Vagina (tissue), 2 donors: ENCODE measurements at regions not wholly inside any gene's neighbourhood (a gene's known extent, or its start where the extent isn't known, plus 50 kb on each side); places are given as distances from the start of the nearest gene placed in this dataset.

Experiments used
- DNase-seq, 2 donors: peaks; one replicate each; pipeline ENCODE4 v3.0.0-alpha.2; 2017; ENCODE audit errors: extremely low spot score in 2 of 2
- H3K27ac ChIP-seq: fragments of 200-600 bp; sonication (generic); one replicate; pipeline ENCODE4 v1.5.1; 2019
- H3K27me3 ChIP-seq: fragments of 200-600 bp; sonication (generic); one replicate; pipeline ENCODE4 v1.5.1; 2019
- H3K36me3 ChIP-seq, 2 donors: fragments of 200-600 bp; sonication (generic); one replicate each; pipeline ENCODE4 v1.5.1; 2017 to 2019
- H3K4me1 ChIP-seq: fragments of 200-600 bp; sonication (generic); one replicate; pipeline ENCODE4 v1.5.1; 2019
- H3K4me3 ChIP-seq, 2 donors: fragments of 200-600 bp; sonication (generic); 1 replicate in 1 of 2; 2 replicates in 1 of 2; pipeline ENCODE4 v1.5.1; 2016 to 2019
- H3K9me3 ChIP-seq: fragments of 200-600 bp; sonication (generic); one replicate; pipeline ENCODE4 v1.5.1; 2019
- CTCF ChIP-seq, 3 experiments: fragments of 450-650 bp in 2 of 3; fragments of 200-600 bp in 1 of 3; sonication (generic) in 1 of 3; IDR thresholded peaks; one replicate each; pipeline ENCODE4 v1.5.1; 2017 to 2019; ENCODE audit warnings: antibody characterized with exemption in 3 of 3, mild to moderate bottlenecking in 2 of 3, moderate library complexity in 2 of 3
- POLR2A ChIP-seq, 2 donors: fragments of 450-650 bp; IDR thresholded peaks; one replicate each; pipeline ENCODE4 v1.6.1; 2017; ENCODE audit warnings: antibody characterized with exemption in 2 of 2, mild to moderate bottlenecking in 2 of 2, moderate library complexity in 2 of 2
- POLR2AphosphoS5 ChIP-seq, 2 donors: sonication (generic); formaldehyde crosslinking; IDR thresholded peaks; one replicate each; pipeline ENCODE4 v1.9.0; 2017; ENCODE audit warnings: antibody characterized with exemption in 2 of 2, mild to moderate bottlenecking in 2 of 2, low read depth in 1 of 2; ENCODE audit not compliant: insufficient read depth in 1 of 2
- intact Hi-C: fragments of 100-400 bp; cut with DNase I; formaldehyde crosslinking; loops from one replicate; pipeline ENCODE4 v1.15.1; 2023

- Histone ChIP-seq H3K36me3 (no peaks in the 10 kb centered on the region), H3K4me3 (no peak overlapping the region), H3K27ac (no peak overlapping the region), H3K4me1 (no peaks in the 10 kb centered on the region), H3K27me3 (no peaks in the 10 kb centered on the region), H3K9me3 (no peaks in the 10 kb centered on the region)
- no peak for DNase-seq
- no peak for TF ChIP-seq POLR2A (IDR thresholded peaks at IDR 0.05)
- TF ChIP-seq CTCF (IDR thresholded peaks at IDR 0.05), result no peak
- TF ChIP-seq POLR2AphosphoS5 (IDR thresholded peaks at IDR 0.05; ENCODE audit: insufficient read depth in 1 of 2, low read depth in 1 of 2), result no peak
- intact Hi-C loops, result no loop called here
Measured at GRCh38 chr3:95197661-95198060, 1134.8 kb downstream of the NSUN3 start.

- no peak for DNase-seq
Measured at GRCh38 chr3:95200384-95200783, 1137.5 kb downstream of the NSUN3 start.

DNA sequence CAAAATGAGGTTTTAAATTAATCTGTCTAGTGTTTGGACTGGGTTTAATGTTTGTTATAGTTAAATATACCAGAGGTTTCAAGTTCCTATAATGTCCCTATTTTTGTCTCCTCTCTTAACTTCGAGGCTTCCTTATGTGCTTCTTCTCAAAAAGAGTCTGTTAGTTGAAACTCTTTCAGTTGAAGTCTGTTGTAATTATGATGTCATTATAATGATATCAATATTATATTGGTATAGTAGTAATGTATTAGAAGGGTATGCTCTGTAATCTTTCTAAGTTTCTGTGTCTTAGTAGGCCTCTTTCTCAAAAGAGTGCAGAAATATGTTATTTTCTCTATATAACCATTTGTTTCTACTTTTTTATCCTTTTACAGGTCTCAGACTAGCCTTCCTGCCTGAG is 1148.0 kb downstream of the NSUN3 start:
- Histone ChIP-seq H3K4me1 (no peaks in the 10 kb centered on the region), H3K9me3 (no peaks in the 10 kb centered on the region), H3K27me3 (no peaks in the 10 kb centered on the region), H3K27ac (no peak overlapping the region), H3K4me3 (no peak overlapping the region), H3K36me3 (no peaks in the 10 kb centered on the region)
- TF ChIP-seq POLR2AphosphoS5 (IDR thresholded peaks at IDR 0.05; ENCODE audit: insufficient read depth in 1 of 2, low read depth in 1 of 2) (no peak), POLR2A (IDR thresholded peaks at IDR 0.05) (no peak), CTCF (IDR thresholded peaks at IDR 0.05) (no peak)
- DNase-seq, result no peak
- intact Hi-C loops, result no loop called here

More at GRCh38 chr3:95200384-95200783, 1137.5 kb downstream of the NSUN3 start:
- intact Hi-C loops, result no loop called here
- Histone ChIP-seq H3K36me3 (no peaks in the 10 kb centered on the region), H3K9me3 (no peaks in the 10 kb centered on the region), H3K4me3 (no peak overlapping the region), H3K27ac (no peak overlapping the region), H3K27me3 (no peaks in the 10 kb centered on the region), H3K4me1 (no peaks in the 10 kb centered on the region)
- TF ChIP-seq POLR2AphosphoS5 (IDR thresholded peaks at IDR 0.05; ENCODE audit: insufficient read depth in 1 of 2, low read depth in 1 of 2) (no peak), POLR2A (IDR thresholded peaks at IDR 0.05) (no peak), CTCF (IDR thresholded peaks at IDR 0.05) (no peak)

DNA sequence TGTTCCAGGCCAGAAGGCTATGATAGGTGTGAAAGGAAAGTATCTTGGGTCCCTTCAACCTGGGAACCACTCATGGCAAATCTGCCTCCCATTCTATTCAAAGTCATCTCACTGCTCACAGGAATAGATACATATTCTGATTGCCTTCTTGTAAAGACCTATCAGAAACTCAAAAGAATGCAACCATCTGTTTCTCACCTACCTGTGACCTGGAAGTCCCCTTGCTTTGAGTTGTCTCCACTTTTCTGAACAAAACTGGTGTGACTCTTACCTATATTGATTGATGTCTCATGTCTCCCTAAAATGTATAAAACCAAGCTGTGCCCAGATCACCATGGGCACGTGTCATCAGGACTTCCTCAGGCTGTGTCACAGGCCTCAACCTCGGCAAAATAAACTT is 1149.3 kb downstream of the NSUN3 start:
- intact Hi-C loops, result no loop called here
- Histone ChIP-seq H3K27me3 (no peaks in the 10 kb centered on the region), H3K9me3 (no peaks in the 10 kb centered on the region), H3K36me3 (no peaks in the 10 kb centered on the region), H3K4me3 (no peak overlapping the region), H3K4me1 (no peaks in the 10 kb centered on the region), H3K27ac (no peak overlapping the region)
- no peak for TF ChIP-seq POLR2AphosphoS5 (IDR thresholded peaks at IDR 0.05; ENCODE audit: insufficient read depth in 1 of 2, low read depth in 1 of 2)
- no peak for TF ChIP-seq POLR2A (IDR thresholded peaks at IDR 0.05)
- no peak for TF ChIP-seq CTCF (IDR thresholded peaks at IDR 0.05)
- DNase-seq, result no peak

GRCh38 chr3:95215437-95215957 is 1152.6 kb downstream of the NSUN3 start:
- no peaks in the 10 kb centered on the region for H3K36me3 ChIP-seq
- TF ChIP-seq CTCF (IDR thresholded peaks at IDR 0.05), result no peak
- TF ChIP-seq POLR2A (IDR thresholded peaks at IDR 0.05), result no peak
- no peak for TF ChIP-seq POLR2AphosphoS5 (IDR thresholded peaks at IDR 0.05; ENCODE audit: insufficient read depth in 1 of 2, low read depth in 1 of 2)
- no peaks in the 10 kb centered on the region for H3K9me3 ChIP-seq
- DNase-seq, result no peak
- intact Hi-C loops, result no loop called here
- no peaks in the 10 kb centered on the region for H3K4me1 ChIP-seq
- no peak overlapping the region for H3K27ac ChIP-seq
- no peaks in the 10 kb centered on the region for H3K27me3 ChIP-seq
- no peak overlapping the region for H3K4me3 ChIP-seq
